Fibroblast of the aortic adventitia (primary cell): ENCODE measurements at regions not wholly inside any gene's neighbourhood (a gene's known extent, or its start where the extent isn't known, plus 50 kb on each side); places are given as distances from the start of the nearest gene placed in this dataset.
"Not testable (repeated sequence)": the region's sequence is repeated elsewhere in the genome, so short reads cannot be mapped to it uniquely, and the experiment has no call there.

Experiments used
- DNase-seq: peaks from one replicate; pipeline ENCODE4 v3.0.0-alpha.2; 2010; ENCODE audit warnings: low read depth
- H3K4me3 ChIP-seq: 2 replicates; pipeline ENCODE4 v1.5.1; 2011; ENCODE audit warnings: low read depth, mild to moderate bottlenecking, control low read depth, low read length, moderate library complexity
- TF ChIP-seq, protein P1 (sequence below): IDR thresholded peaks from 2 replicates; pipeline ENCODE4 v1.5.1; 2011; ENCODE audit warnings: mild to moderate bottlenecking, low read length, control low read depth, inconsistent platforms; ENCODE audit not compliant: insufficient read depth

DNA sequence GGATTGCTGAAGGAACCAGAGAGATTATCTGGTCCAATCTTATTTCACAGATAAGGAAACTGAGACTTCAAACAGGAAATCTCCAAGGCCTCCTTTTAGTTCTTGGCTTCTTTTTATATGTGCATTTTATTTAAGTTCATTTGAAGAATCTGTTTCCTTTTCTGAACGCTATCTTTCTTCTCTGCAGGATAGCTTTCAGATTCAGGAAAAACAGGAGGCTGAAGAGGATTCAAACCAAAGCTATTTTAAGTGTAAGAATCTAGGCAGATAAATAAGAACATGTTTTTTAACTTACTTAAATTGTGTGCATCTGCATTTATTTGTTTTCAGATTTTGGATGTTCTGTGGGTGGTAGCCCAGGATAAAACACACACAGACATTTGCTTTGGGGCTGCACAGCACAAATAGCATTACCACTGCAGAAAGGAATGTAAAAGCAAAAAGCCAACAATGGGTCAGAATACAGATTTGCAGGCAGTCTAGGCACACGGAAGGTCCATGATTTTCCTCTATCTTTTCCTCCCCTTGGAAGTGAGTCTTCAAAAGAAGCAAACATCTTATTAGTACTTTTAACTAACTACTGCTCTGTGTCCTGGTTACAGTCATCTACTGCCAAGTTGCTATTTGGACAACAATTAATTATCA lies 188.8 kb upstream of the TBX18 start:
- TF ChIP-seq, protein P1, sequence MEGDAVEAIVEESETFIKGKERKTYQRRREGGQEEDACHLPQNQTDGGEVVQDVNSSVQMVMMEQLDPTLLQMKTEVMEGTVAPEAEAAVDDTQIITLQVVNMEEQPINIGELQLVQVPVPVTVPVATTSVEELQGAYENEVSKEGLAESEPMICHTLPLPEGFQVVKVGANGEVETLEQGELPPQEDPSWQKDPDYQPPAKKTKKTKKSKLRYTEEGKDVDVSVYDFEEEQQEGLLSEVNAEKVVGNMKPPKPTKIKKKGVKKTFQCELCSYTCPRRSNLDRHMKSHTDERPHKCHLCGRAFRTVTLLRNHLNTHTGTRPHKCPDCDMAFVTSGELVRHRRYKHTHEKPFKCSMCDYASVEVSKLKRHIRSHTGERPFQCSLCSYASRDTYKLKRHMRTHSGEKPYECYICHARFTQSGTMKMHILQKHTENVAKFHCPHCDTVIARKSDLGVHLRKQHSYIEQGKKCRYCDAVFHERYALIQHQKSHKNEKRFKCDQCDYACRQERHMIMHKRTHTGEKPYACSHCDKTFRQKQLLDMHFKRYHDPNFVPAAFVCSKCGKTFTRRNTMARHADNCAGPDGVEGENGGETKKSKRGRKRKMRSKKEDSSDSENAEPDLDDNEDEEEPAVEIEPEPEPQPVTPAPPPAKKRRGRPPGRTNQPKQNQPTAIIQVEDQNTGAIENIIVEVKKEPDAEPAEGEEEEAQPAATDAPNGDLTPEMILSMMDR: no peak
- no peak overlapping the region for H3K4me3 ChIP-seq
- no peak for DNase-seq

DNA sequence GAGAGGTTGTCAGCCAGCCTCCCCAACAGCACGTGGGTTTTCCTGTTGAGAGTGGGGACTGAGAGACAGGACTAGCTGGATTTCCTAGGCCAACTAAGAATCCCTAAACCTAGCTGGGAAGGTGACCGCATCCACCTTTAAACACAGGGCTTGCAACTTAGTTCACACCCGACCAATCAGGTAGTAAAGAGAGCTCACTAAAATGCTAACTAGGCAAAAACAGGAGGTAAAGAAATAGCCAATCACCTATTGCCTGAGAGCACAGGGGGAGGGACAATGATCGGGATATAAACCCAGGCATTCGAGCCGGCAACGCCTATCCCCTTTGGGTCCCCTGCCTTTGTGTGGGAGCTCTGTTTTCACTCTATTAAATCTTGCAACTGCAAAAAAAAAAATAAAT lies 180.5 kb upstream of the TBX18 start:
- H3K4me3 ChIP-seq, DNase-seq: not testable (repeated sequence)

DNA sequence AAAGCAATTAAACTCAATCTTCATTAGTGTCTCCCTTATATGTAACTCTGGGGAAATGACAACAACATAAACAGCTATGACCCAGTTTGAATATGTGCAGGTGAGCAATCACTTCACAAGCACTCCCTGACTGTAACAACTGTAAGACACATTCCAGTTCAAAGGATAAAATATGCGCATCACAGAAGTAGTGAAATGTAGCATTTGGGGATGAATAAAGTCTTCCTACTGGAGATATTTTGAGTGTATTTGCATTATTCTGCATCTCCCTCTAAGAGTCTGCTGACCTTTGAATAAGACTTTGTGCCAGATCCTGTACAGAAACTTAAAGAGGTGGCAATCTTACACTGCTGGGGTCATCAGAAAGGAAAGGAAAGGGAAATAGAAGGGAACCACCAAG lies 179.5 kb upstream of the TBX18 start:
- no peak overlapping the region for H3K4me3 ChIP-seq
- TF ChIP-seq, protein P1: no peak
- DNase-seq: no peak

DNA sequence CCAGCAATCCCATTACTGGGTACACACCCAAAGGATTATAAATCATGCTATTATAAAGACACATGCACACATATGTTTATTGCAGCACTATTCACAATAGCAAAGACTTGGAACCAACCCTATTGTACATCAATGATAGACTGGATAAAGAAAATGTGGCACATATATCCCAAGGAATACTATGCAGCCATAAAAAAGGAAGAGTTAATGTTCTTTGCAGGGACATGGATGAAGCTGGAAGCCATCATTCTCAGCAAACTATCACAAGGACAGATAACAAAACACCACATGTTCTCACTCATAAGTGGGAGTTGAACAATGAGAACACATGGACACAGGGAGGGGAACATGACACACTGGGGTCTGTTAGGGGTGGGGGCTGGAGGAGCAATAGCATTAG lies 177.2 kb upstream of the TBX18 start:
- DNase-seq, H3K4me3 ChIP-seq: not testable (repeated sequence)

DNA sequence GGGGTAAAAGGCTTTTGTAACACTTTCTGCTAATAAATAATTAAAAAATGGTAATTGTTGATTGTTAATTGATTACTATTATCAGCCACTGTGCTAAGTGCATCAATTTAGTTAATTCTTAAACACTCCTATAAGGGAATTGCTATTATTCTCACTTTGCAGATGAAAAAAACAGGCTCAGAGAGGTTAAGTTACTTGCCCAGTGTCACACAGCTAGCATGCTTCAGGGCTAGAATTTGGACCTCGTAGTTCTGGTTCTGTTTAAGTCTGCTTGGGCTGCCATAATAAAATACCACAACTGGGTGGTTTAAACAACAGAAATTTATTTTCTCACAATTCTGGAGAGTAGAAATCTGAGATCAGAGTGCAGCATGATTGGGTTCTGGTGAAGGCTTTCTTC lies 164.8 kb upstream of the TBX18 start:
- no peak overlapping the region for H3K4me3 ChIP-seq
- DNase-seq: no peak
- TF ChIP-seq, protein P1: no peak

DNA sequence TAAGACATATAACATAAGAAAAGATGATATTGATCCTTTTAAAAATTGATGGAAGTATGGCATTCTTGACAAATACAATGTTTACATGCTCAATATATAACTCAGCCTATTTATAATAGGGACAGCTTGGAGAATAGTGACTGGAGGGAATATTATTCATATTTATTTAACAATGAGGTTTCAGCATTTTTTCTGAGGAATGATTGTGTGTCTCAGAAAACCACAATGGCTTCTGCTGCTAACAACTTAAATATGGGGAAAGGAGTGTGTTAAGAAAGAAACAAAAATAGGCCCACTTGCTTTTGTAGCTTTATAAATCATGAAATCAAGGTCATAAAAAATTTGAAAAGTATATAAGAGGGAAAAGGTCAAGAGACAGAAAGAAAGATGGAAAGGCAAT lies 163.2 kb upstream of the TBX18 start:
- no peak overlapping the region for H3K4me3 ChIP-seq
- TF ChIP-seq, protein P1: no peak
- DNase-seq: no peak

DNA sequence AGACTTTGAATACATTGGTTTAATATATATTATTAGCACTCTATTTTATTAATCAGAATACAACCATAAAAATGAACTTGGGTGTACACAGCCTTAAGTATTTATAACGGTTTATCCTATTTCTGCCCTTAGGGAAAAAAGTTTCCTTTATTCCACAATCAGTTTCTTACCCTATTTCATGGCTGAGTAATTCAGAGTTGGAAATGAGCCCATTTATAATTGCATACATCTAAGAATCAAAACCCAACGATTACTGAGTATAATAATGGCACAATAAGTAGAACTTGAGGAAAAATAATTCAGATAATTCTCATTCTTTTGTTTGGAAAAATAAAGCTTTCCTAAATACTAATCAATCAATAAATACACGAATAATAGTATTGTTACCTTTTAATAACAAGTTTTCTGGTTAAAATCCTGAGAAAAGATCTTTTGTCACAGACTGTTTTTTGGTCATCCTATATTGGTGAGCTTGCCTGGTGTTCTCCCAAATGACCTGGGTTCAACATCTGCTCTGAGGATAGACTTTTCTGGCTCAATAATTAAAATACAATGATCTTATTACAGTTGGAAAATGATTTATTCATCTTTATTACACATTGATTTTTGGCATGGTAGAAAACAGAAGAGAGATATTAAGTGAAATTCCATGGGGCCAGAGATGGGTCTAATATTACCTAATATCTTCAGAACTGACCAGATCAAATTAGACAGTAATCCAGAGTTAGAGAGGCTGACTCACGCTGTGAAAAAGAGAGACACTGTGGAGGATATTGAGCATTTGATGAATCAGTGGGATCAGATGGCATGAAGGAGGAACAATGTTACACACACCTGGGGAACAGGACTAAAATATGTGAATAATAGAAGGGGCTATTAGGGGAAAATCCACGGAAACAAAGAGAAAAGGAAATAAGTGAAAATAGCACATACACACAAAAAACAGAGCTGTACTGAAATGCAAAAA lies 162.1 kb upstream of the TBX18 start:
- no peak overlapping the region for H3K4me3 ChIP-seq

More for the DNA sequence above, 162.1 kb upstream of the TBX18 start:
- TF ChIP-seq, protein P1: no peak
- DNase-seq: no peak
